GM21381 (cell line): ENCODE measurements at regions not wholly inside any gene's neighbourhood (a gene's known extent, or its start where the extent isn't known, plus 50 kb on each side); places are given as distances from the start of the nearest gene placed in this dataset.

ENCODE experiments used
- ATAC-seq: cut with Tn5 transposase; IDR thresholded peaks from one replicate; pipeline ENCODE4 v1.9.1; 2021; ENCODE audit warnings: mild to moderate bottlenecking, moderate library complexity; ENCODE audit not compliant: unreplicated experiment

GRCh38 chr10:64463406-64463805 lies 942.2 kb downstream of the REEP3 start:
- no peak for ATAC-seq

GRCh38 chr10:64465653-64466052 lies 944.5 kb downstream of the REEP3 start:
- no peak for ATAC-seq

- no peak for ATAC-seq
Observed at GRCh38 chr10:64468219-64468618, 947.0 kb downstream of the REEP3 start.

GRCh38 chr10:64476506-64476905 lies 955.3 kb downstream of the REEP3 start:
- ATAC-seq = no peak

- no peak for ATAC-seq
Observed at GRCh38 chr10:64477791-64478190, 956.6 kb downstream of the REEP3 start.

- ATAC-seq = no peak
Observed at GRCh38 chr10:64484811-64485330, 963.7 kb downstream of the REEP3 start.

GRCh38 chr10:64486149-64486548 lies 964.9 kb downstream of the REEP3 start:
- no peak for ATAC-seq

- ATAC-seq = no peak
Observed at GRCh38 chr10:64486901-64487300, 965.7 kb downstream of the REEP3 start.

GRCh38 chr10:64494901-64495300 lies 973.7 kb downstream of the REEP3 start:
- ATAC-seq = no peak

- ATAC-seq = no peak
Observed at GRCh38 chr10:64497306-64497705, 976.1 kb downstream of the REEP3 start.

GRCh38 chr10:64501807-64502206 lies 980.6 kb downstream of the REEP3 start:
- ATAC-seq = no peak

- no peak for ATAC-seq
Observed at GRCh38 chr10:64502936-64503335, 981.7 kb downstream of the REEP3 start.

- ATAC-seq = no peak
Observed at GRCh38 chr10:64503429-64503828, 982.2 kb downstream of the REEP3 start.

- no peak for ATAC-seq
Observed at GRCh38 chr10:64505501-64505900, 984.3 kb downstream of the REEP3 start.

- ATAC-seq = no peak
Observed at GRCh38 chr10:64506963-64507362, 985.8 kb downstream of the REEP3 start.

GRCh38 chr10:64507651-64508028 lies 986.4 kb downstream of the REEP3 start:
- ATAC-seq = no peak

- no peak for ATAC-seq
Observed at GRCh38 chr10:64508029-64508661, 986.9 kb downstream of the REEP3 start.

GRCh38 chr10:64515970-64516699 lies 994.9 kb downstream of the REEP3 start:
- ATAC-seq = no peak

GRCh38 chr10:64518456-64518855 lies 997.3 kb downstream of the REEP3 start:
- ATAC-seq = no peak

- ATAC-seq = no peak
Observed at GRCh38 chr10:64519427-64519826, 998.2 kb downstream of the REEP3 start.

- no peak for ATAC-seq
Observed at GRCh38 chr10:64519831-64520230, 998.6 kb downstream of the REEP3 start.

GRCh38 chr10:64523065-64523759 lies 1002.0 kb downstream of the REEP3 start:
- no peak for ATAC-seq
